ENCODE measurements at regions not wholly inside any gene's neighbourhood (a gene's known extent, or its start where the extent isn't known, plus 50 kb on each side); places are given as distances from the start of the nearest gene placed in this dataset.

DNA sequence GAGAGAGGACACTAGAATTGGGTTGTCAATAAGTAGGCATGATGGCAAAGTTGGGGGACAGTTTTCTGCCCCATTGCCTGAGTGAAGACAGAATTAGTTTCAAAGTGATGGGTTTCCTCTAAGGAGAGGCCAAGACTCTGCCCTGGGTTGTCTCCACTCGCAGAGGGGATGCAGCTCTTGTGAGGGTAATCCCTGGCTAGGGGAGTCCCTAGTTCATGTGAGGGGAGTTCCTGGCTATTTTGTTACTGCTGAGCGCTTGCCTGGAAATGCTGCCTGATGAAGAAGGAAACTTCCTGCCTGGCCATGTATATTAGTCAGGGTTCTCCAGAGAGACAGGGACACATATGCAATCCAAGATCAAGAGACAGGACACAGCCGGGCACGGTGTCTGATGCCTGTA lies 501.5 kb downstream of the BCL11A start:
- no peak for TF ChIP-seq POLR2AphosphoS5 (IDR thresholded peaks at IDR 0.05)
- TF ChIP-seq, protein P1, sequence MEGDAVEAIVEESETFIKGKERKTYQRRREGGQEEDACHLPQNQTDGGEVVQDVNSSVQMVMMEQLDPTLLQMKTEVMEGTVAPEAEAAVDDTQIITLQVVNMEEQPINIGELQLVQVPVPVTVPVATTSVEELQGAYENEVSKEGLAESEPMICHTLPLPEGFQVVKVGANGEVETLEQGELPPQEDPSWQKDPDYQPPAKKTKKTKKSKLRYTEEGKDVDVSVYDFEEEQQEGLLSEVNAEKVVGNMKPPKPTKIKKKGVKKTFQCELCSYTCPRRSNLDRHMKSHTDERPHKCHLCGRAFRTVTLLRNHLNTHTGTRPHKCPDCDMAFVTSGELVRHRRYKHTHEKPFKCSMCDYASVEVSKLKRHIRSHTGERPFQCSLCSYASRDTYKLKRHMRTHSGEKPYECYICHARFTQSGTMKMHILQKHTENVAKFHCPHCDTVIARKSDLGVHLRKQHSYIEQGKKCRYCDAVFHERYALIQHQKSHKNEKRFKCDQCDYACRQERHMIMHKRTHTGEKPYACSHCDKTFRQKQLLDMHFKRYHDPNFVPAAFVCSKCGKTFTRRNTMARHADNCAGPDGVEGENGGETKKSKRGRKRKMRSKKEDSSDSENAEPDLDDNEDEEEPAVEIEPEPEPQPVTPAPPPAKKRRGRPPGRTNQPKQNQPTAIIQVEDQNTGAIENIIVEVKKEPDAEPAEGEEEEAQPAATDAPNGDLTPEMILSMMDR (IDR thresholded peaks at IDR 0.05): no peak
- TF ChIP-seq POLR2A (IDR thresholded peaks at IDR 0.05): no peak
- no peak for TF ChIP-seq EP300 (IDR thresholded peaks at IDR 0.05; ENCODE audit: low read depth)

Measured in transverse colon (tissue), 4 donors.